Keratinocyte (primary cell): ENCODE measurements at regions not wholly inside any gene's neighbourhood (a gene's known extent, or its start where the extent isn't known, plus 50 kb on each side); places are given as distances from the start of the nearest gene placed in this dataset.

ENCODE experiments used
- DNase-seq: peaks from one replicate; pipeline ENCODE4 v3.0.0-alpha.2; 2011; ENCODE audit warnings: low read depth, missing footprints, low spot score
- FAIRE-seq: peaks from 2 replicates; lab custom pipeline; 2011; peaks lifted over from hg19 to GRCh38; lab: Jason Lieb, UNC
- H2AFZ ChIP-seq: 2 replicates; pipeline ENCODE4 v1.6.0; 2012; ENCODE audit warnings: low read length, control low read depth, inconsistent platforms; ENCODE audit not compliant: control insufficient read depth
- H3K27ac ChIP-seq: 2 replicates; pipeline ENCODE4 v1.5.1; 2011; ENCODE audit warnings: low read length; ENCODE audit not compliant: control insufficient read depth, insufficient read depth
- H3K27me3 ChIP-seq: 3 replicates; pipeline ENCODE4 v1.6.0; 2011; ENCODE audit warnings: low read length; ENCODE audit not compliant: control insufficient read depth, insufficient read depth; ENCODE audit errors: extremely low read depth
- H3K36me3 ChIP-seq, 2 experiments: 2 replicates in 1 of 2; 3 replicates in 1 of 2; pipeline ENCODE4 v1.5.1; 2011; ENCODE audit warnings: low read length in 2 of 2, mild to moderate bottlenecking in 1 of 2; ENCODE audit not compliant: control insufficient read depth in 2 of 2, insufficient read depth in 2 of 2; ENCODE audit errors: extremely low read depth in 1 of 2
- H3K4me1 ChIP-seq: 3 replicates; pipeline ENCODE4 v1.5.1; 2011; ENCODE audit warnings: low read length; ENCODE audit not compliant: control insufficient read depth, insufficient read depth; ENCODE audit errors: extremely low read depth
- H3K4me2 ChIP-seq: 3 replicates; pipeline ENCODE4 v1.6.0; 2011; ENCODE audit warnings: low read depth, low read length; ENCODE audit not compliant: control insufficient read depth, insufficient read depth; ENCODE audit errors: extremely low read depth
- H3K4me3 ChIP-seq, 3 experiments: fragments of 200-600 bp in 1 of 3; sonication (generic) in 1 of 3; 2 replicates in 2 of 3; 3 replicates in 1 of 3; pipeline ENCODE4 v1.5.1; 2011 to 2016; ENCODE audit warnings: low read length in 3 of 3, mild to moderate bottlenecking in 3 of 3, control low read depth in 2 of 3, inconsistent platforms in 1 of 3, low read depth in 1 of 3, mixed read lengths in 1 of 3, mixed run types in 1 of 3, moderate library complexity in 1 of 3; ENCODE audit not compliant: control insufficient read depth in 2 of 3, insufficient read depth in 2 of 3; ENCODE audit errors: extremely low read depth in 1 of 3
- H3K79me2 ChIP-seq: 2 replicates; pipeline ENCODE4 v1.6.0; 2012; ENCODE audit warnings: low read length; ENCODE audit not compliant: control insufficient read depth, insufficient read depth
- H3K9ac ChIP-seq: 3 replicates; pipeline ENCODE4 v1.6.0; 2011; ENCODE audit warnings: low read length; ENCODE audit not compliant: control insufficient read depth, insufficient read depth; ENCODE audit errors: extremely low read depth
- H3K9me1 ChIP-seq: 3 replicates; pipeline ENCODE4 v1.6.0; 2011; ENCODE audit warnings: low read length; ENCODE audit not compliant: control insufficient read depth, insufficient read depth; ENCODE audit errors: extremely low read depth
- H3K9me3 ChIP-seq: 2 replicates; pipeline ENCODE4 v1.5.1; 2012; ENCODE audit warnings: low read depth, low read length; ENCODE audit not compliant: control insufficient read depth
- H4K20me1 ChIP-seq: 3 replicates; pipeline ENCODE4 v1.6.0; 2011; ENCODE audit warnings: low read length; ENCODE audit not compliant: control insufficient read depth, insufficient read depth; ENCODE audit errors: extremely low read depth
- EZH2 ChIP-seq: IDR thresholded peaks from one replicate; pipeline ENCODE4 v1.6.1; 2012; ENCODE audit warnings: inconsistent platforms, mild to moderate bottlenecking, low read length, moderate library complexity
- dilution Hi-C: fragments of 300-500 bp; cut with MboI; formaldehyde crosslinking; loops from one replicate; pipeline ENCODE4 v1.7.0; 2020; ENCODE audit warnings: low sequenced_read_pairs; ENCODE audit not compliant: extremely low pct_ligation_motif_present
- TF ChIP-seq, protein P1 (sequence below), 3 experiments: IDR thresholded peaks in 1 of 3; conservative IDR thresholded peaks in 1 of 3; optimal IDR thresholded peaks in 1 of 3; 2 replicates in 2 of 3; 3 replicates in 1 of 3; pipeline versions ENCODE3 to v1.5.1; 2011; ENCODE audit warnings: low read length in 3 of 3, mild to moderate bottlenecking in 3 of 3, moderate library complexity in 2 of 3, control low read depth in 1 of 3, inconsistent platforms in 1 of 3; ENCODE audit not compliant: insufficient read depth in 2 of 3; ENCODE audit errors: extremely low read depth in 1 of 3

DNA sequence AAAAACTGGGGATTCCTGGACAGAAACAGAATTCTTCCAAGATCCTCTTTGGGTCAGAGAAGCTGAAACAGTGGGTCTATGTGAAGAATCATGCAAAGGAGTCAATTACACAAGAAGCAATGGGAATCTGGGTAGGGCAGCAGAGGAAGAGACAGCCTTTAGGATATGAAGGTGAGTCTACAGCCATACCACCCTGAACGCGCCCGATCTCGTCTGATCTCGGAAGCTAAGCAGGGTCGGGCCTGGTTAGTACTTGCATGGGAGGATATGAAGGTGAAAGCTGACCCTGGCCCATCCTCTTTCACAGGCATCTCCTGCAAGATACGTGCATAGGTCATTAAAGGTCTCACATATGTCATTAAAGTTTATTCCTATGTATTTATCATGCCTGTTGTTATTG is 1080.9 kb upstream of the FANCL start:
- no peaks in the 10 kb centered on the region for H3K9me1 ChIP-seq
- no peak overlapping the region for H2AFZ ChIP-seq
- no peaks in the 10 kb centered on the region for H3K36me3 ChIP-seq
- H3K4me1 ChIP-seq: no peaks in the 10 kb centered on the region
- dilution Hi-C loops: no loop called here
- no peak overlapping the region for H3K4me2 ChIP-seq
- no peaks in the 10 kb centered on the region for H3K27me3 ChIP-seq
- TF ChIP-seq, protein P1, sequence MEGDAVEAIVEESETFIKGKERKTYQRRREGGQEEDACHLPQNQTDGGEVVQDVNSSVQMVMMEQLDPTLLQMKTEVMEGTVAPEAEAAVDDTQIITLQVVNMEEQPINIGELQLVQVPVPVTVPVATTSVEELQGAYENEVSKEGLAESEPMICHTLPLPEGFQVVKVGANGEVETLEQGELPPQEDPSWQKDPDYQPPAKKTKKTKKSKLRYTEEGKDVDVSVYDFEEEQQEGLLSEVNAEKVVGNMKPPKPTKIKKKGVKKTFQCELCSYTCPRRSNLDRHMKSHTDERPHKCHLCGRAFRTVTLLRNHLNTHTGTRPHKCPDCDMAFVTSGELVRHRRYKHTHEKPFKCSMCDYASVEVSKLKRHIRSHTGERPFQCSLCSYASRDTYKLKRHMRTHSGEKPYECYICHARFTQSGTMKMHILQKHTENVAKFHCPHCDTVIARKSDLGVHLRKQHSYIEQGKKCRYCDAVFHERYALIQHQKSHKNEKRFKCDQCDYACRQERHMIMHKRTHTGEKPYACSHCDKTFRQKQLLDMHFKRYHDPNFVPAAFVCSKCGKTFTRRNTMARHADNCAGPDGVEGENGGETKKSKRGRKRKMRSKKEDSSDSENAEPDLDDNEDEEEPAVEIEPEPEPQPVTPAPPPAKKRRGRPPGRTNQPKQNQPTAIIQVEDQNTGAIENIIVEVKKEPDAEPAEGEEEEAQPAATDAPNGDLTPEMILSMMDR (optimal IDR thresholded peaks at IDR 0.05 in 1 of 3, IDR thresholded peaks at IDR 0.05 in 1 of 3, conservative IDR thresholded peaks at IDR 0.05 in 1 of 3; ENCODE audit: extremely low read depth in 1 of 3, insufficient read depth in 2 of 3, low read length in 3 of 3): no peak
- no peak for TF ChIP-seq EZH2
- DNase-seq: no peak
- no peak overlapping the region for H3K9ac ChIP-seq
- H3K9me3 ChIP-seq: no peaks in the 10 kb centered on the region
- H3K79me2 ChIP-seq: no peaks in the 10 kb centered on the region
- H3K4me3 ChIP-seq: no peak overlapping the region
- no peak overlapping the region for H3K27ac ChIP-seq
- FAIRE-seq: no peak
- no peaks in the 10 kb centered on the region for H4K20me1 ChIP-seq

DNA sequence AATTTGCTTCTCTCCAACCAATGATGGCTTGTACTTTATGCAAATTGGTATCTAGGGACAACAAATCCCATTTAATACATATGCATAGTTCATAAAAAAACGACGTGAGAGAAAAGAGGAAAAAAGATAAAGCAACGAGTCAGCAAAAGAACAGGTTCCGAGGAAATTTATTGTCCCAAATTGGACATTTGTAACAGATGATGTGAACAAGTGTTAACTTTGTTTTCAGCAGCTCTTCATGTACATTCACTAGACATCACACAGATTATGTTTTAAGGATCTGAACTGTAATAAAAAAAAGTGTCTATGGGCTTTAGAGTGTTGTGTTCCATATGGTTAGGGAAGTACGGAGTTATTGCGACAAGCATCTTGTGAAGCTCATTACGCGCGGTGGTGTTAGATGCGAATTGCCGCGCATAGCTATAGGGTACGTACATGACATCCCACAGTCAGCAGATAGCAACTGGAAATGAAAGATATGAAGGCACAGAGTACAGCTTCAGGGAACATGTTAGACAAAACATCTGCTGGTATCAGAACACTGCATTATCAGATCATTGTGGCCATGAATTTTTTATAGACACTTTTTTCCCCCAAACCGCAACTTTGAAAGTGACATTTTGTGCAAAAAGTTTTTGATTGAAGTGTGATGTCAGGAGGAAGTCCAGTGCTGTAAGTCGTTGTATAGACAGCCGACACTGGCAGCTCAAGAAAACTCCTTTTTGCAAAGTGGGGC is 1073.1 kb upstream of the FANCL start:
- FAIRE-seq: no peak
- no peak for TF ChIP-seq EZH2
- TF ChIP-seq, protein P1 (optimal IDR thresholded peaks at IDR 0.05 in 1 of 3, IDR thresholded peaks at IDR 0.05 in 1 of 3, conservative IDR thresholded peaks at IDR 0.05 in 1 of 3; ENCODE audit: extremely low read depth in 1 of 3, insufficient read depth in 2 of 3, low read length in 3 of 3): no peak
- Histone ChIP-seq H3K36me3 (no peaks in the 10 kb centered on the region), H3K27me3 (no peaks in the 10 kb centered on the region), H3K79me2 (no peaks in the 10 kb centered on the region), H3K9me1 (no peaks in the 10 kb centered on the region), H3K9ac (no peak overlapping the region), H3K9me3 (no peaks in the 10 kb centered on the region), H4K20me1 (no peaks in the 10 kb centered on the region), H3K4me1 (no peaks in the 10 kb centered on the region), H3K4me3 (no peak overlapping the region), H3K4me2 (no peak overlapping the region), H3K27ac (no peak overlapping the region), H2AFZ (no peak overlapping the region)
- dilution Hi-C loops: no loop called here
- no peak for DNase-seq
